Omental fat pad (tissue), 3 donors: ENCODE measurements at regions not wholly inside any gene's neighbourhood (a gene's known extent, or its start where the extent isn't known, plus 50 kb on each side); places are given as distances from the start of the nearest gene placed in this dataset.
A peak's percentile ranks its signal among the peaks of the same experiment; 100 is the strongest.

Source experiments
- ATAC-seq: fragments of 150-250 bp; one replicate; pipeline ENCODE4 v1.9.1; 2016; ENCODE audit warnings: mild to moderate bottlenecking, moderate library complexity; ENCODE audit not compliant: low FRiP score
- DNase-seq: peaks from one replicate; pipeline ENCODE4 v3.0.0-alpha.2; 2019; ENCODE audit warnings: low spot score
- TF ChIP-seq, protein P1 (sequence below), 3 donors: fragments of 450-650 bp; IDR thresholded peaks; one replicate each; pipeline ENCODE4 v1.5.1; 2016 to 2017; ENCODE audit warnings: antibody characterized with exemption in 3 of 3, mild to moderate bottlenecking in 3 of 3, moderate library complexity in 2 of 3

DNA sequence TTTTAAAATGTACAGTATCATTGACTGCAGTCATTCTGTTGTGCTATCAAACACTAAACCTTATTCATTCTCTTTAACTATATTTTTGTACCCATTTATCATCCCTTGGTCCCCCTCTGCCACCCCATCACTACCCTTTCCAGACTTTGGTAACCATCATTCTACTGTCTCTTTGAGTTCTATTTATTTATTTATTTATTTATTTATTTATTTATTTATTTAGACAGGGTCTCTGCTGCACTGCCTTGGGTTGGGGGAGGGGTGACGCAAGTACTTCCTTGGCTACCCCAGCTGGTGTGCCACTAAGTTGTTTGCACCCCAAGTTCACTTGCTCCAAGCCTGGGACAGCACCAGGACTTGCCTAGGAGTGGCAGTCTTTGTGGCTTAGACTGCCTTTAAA is 427.8 kb upstream of the NOVA1 start:
- DNase-seq, result no peak
- TF ChIP-seq, protein P1, sequence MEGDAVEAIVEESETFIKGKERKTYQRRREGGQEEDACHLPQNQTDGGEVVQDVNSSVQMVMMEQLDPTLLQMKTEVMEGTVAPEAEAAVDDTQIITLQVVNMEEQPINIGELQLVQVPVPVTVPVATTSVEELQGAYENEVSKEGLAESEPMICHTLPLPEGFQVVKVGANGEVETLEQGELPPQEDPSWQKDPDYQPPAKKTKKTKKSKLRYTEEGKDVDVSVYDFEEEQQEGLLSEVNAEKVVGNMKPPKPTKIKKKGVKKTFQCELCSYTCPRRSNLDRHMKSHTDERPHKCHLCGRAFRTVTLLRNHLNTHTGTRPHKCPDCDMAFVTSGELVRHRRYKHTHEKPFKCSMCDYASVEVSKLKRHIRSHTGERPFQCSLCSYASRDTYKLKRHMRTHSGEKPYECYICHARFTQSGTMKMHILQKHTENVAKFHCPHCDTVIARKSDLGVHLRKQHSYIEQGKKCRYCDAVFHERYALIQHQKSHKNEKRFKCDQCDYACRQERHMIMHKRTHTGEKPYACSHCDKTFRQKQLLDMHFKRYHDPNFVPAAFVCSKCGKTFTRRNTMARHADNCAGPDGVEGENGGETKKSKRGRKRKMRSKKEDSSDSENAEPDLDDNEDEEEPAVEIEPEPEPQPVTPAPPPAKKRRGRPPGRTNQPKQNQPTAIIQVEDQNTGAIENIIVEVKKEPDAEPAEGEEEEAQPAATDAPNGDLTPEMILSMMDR (IDR thresholded peaks at IDR 0.05), result no peak
- no peak for ATAC-seq

DNA sequence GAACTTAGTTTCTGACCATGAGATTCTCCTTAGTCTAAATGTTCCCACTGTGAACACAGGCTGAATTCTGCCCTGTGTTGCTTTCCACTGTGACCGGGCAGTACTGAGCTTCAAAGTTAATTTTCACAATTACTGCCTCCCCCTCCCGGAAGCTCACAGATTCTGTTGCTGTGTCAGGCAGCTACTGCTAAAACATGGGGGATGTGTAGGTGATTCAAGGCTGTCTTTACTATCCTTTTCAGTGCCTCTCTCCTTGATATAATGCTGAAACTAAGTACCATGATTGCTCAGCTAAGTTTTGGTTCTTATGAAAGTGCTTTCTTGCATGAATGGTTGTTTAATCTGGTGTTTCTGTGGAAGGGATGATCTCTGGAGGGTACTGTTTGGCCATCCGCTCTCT is 428.3 kb upstream of the NOVA1 start:
- no peak for DNase-seq
- no peak for ATAC-seq
- TF ChIP-seq, protein P1 (IDR thresholded peaks at IDR 0.05), result no peak

DNA sequence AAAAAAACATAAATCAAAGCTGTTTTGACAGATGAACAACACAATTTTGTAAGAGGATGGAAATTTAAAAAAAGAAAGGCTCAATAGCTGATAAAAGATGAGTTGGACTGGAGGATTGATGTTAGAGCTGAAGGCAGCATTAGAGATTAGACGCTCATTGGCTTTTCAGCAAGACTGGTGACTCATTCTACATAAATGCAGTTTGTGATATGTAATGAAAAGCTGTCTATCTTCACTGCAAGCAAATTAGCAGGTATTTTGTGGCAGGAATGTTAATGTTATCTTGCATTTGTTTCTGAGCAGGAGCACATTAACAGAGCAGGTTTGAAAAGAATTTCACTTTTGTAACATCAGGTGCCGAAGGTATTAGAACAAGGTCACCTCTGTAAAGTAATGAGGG is 442.7 kb upstream of the NOVA1 start:
- peak; percentile 54 for ATAC-seq
- no peak for DNase-seq
- TF ChIP-seq, protein P1 (IDR thresholded peaks at IDR 0.05), result no peak

DNA sequence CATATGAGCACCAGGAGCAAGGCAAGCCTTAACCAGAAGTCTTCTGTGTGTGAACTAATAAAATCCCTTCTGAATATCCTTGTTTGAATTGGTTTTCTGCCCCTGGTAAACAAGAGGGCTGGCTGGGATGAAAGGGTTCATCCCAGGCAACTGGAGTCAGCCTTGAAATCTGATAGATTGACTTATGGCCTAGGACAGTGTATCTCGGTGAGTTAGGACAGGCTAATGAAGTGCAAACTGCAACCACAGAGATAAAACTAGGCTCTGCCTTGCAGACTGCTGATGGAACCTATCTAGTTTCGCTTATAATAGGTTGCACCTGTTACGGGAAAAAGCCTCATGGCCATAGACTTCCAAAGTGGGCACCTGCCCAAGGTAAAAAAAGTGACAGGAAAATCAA is 451.9 kb upstream of the NOVA1 start:
- no peak for DNase-seq
- TF ChIP-seq, protein P1 (IDR thresholded peaks at IDR 0.05), result no peak
- no peak for ATAC-seq

DNA sequence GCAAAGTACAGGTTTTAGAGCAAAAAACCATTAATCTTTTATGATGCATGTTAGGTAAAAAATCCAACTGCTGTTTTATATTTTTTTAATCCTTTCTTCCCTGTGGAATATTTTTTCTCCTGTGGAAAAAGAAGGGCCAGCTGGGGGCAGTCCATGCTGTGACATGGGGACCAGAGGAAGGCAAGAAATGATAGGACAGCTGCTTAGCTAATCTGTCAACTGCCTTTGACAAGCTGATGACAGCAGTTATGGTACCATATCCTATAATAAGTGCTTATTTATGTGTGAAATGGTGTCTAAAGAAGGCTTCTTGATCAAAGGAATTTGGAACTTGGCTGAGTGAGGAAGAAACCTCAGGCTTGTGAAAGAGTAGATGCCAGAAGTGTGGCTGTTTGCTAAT is 452.4 kb upstream of the NOVA1 start:
- no peak for ATAC-seq
- TF ChIP-seq, protein P1 (IDR thresholded peaks at IDR 0.05), result no peak

DNA sequence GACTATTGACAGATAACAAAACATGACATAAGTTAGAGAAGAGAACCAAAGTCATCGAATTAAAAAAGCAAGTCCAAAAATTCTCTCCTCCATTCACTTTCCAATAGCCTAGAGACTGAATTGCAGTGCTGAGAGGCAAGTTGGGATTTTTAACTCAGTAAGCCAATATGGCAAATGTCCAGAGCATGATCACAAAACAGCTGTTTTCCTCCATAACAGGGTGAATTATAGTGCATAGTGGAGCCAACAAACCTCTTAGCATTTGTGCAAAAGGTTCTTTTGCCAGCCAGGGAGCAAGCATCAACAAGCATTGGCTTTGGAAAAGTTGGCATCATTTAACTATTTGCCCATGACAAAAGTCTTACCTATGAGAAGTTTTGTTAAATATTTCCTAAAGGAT is 458.8 kb upstream of the NOVA1 start:
- no peak for DNase-seq
- TF ChIP-seq, protein P1 (IDR thresholded peaks at IDR 0.05), result no peak
- no peak for ATAC-seq

More for the DNA sequence above, 452.4 kb upstream of the NOVA1 start:
- DNase-seq, result no peak

DNA sequence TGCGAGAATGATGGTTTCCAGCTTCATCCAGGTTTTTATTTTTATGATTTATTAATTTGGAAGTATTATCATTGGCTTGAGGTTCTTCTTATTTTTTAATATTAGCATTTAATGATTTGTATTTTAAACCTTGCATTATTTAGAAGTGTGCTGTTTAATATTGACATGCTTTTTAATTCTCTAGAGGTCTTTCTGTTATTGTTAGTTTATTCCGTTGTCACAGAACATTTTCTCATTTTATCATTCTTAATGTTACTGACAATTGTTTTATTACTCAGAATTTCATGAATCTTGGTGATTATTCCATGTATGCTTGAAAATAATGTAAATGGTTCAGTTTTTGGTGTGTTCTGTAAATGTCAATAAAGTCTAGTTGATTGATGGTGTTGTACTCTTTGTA is 463.5 kb upstream of the NOVA1 start:
- TF ChIP-seq, protein P1 (IDR thresholded peaks at IDR 0.05), result no peak
- no peak for ATAC-seq

More for the DNA sequence above, 463.5 kb upstream of the NOVA1 start:
- no peak for DNase-seq
